ENCODE measurements at regions not wholly inside any gene's neighbourhood (a gene's known extent, or its start where the extent isn't known, plus 50 kb on each side); places are given as distances from the start of the nearest gene placed in this dataset.

GRCh38 chr6:22690446-22690845, 121.1 kb downstream of the HDGFL1 start:
- TF ChIP-seq EZH2 (IDR thresholded peaks at IDR 0.05) (no peak), POLR2AphosphoS5 (IDR thresholded peaks at IDR 0.05; ENCODE audit: borderline replicate concordance, low read depth, low read length) (no peak)
